HG03175 (cell line): ENCODE measurements at regions not wholly inside any gene's neighbourhood (a gene's known extent, or its start where the extent isn't known, plus 50 kb on each side); places are given as distances from the start of the nearest gene placed in this dataset.

Experiments used
- ATAC-seq: cut with Tn5 transposase; IDR thresholded peaks from one replicate; pipeline ENCODE4 v1.9.1; 2021; ENCODE audit warnings: mild to moderate bottlenecking, moderate library complexity; ENCODE audit not compliant: unreplicated experiment

DNA sequence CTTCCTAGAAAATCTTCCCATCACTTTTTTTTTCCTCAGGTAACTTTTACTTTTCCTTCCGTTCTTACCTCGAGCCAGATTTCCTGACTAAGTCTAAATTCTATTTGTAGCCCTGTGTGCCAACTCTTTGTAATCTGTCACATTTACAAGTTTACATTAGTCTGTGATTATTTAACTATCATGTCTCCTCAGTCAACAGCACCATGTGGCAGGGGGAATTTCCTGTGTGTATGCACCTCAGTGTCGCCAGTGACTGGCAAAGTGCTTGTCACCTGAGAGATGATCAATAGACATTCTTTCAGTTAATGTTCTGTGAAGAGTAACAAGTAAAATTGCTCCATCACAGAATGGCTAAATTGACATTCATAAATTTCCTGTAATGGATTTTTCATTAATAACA lies 468.5 kb downstream of the PDGFC start:
- no peak for ATAC-seq

- ATAC-seq = no peak
Measured at GRCh38 chr4:156501962-156502361, 469.6 kb downstream of the PDGFC start.

GRCh38 chr4:156499684-156500083 lies 471.9 kb downstream of the PDGFC start:
- no peak for ATAC-seq

DNA sequence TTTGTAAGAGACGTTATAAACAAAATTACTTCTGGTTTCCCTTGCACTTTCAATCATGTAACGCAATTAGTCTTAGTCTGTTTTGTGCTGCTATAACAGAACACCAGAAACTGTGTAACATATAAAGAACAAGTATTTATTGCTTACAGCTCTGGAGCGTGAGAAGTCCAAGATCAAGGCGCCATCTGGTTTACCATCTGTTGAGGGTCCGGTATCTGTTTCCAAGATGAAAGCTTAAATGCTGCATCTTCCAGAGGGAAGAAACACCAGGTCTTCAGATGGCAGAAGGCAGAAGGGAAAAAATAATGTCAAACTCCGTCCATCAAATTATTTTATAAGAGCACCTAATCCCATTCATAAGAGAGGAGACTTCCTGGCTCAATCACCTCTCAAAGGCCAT lies 474.1 kb downstream of the PDGFC start:
- no peak for ATAC-seq

DNA sequence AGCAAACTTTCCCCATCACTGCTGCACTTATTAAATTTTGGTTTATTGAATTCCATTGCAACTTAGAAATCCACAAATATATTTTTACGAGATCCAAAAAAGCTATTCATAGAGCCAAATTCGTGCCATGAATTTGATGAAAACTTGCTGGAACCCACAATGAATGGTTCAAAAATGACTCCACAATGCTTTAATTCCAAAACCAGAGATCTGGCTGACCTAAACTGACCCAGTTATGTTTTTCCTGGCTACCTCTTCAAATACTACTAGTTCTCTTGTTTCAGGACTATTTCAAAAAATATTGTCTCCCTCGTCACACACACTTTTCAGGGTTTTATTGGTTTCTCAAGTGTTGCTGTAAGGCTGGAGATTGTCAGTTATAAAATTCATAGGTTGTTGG lies 474.8 kb downstream of the PDGFC start:
- no peak for ATAC-seq

DNA sequence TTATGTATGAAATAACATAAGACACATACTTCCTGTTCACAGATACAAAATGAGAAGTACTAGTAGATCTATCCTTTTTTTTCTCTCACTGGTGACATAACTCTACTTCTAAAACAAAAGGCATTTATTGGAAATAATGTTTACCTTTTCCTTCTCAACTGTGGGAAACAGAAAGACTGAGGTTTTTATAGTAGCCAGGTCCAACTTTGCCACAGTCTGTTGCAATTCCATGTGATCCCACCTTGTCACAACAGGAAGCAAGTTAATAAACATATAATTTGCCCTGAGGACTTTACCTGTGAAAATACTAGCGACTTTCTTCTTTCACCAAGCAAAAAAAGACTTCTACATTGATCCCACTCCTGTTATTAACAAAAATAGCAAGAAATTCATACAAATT lies 475.8 kb downstream of the PDGFC start:
- ATAC-seq = no peak

GRCh38 chr4:156495091-156495490 lies 476.5 kb downstream of the PDGFC start:
- no peak for ATAC-seq

GRCh38 chr4:156493858-156494257 lies 477.7 kb downstream of the PDGFC start:
- ATAC-seq = no peak

GRCh38 chr4:156487107-156487506 lies 484.5 kb downstream of the PDGFC start:
- ATAC-seq = no peak

DNA sequence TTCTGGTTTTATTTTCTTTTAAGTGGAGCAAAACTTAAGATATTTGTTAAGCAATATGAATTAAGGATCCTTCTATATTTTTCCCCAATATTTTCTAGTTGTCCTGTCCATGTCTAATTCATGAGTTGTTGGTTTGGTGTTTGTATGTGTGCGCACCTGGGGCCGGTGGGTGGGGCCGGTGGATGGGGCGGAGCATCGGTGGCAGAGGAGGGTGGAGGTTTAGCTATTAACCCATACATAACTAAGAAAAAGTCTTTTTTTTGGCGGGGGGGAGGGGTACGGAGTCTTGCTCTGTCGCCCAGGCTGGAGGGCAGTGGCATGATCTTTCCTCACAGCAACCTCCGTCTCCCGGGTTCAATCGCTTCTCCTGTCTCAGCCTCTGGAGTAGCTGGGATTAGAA lies 489.8 kb downstream of the PDGFC start:
- ATAC-seq = no peak

GRCh38 chr4:156477636-156478035 lies 494.0 kb downstream of the PDGFC start:
- ATAC-seq = no peak

DNA sequence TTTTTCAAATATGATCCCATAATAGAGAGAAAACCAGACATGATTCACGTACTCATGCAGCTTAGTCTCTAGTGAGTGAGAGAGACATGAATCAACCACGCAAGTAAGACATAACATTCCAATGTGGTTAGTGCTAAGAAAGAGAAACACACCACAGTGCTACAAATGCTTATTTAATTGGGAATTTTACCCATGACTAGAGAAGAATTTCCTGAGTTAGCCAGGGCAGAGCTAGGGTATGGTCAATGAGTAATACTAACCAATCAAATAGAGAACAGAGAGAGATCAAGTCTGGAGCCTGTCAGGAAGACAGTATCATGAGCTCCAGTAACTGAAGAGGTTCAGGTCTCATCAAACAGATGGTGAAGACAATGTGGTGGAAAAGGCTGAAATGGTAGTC lies 495.2 kb downstream of the PDGFC start:
- ATAC-seq = no peak

- no peak for ATAC-seq
Measured at GRCh38 chr4:156475322-156475721, 496.3 kb downstream of the PDGFC start.

DNA sequence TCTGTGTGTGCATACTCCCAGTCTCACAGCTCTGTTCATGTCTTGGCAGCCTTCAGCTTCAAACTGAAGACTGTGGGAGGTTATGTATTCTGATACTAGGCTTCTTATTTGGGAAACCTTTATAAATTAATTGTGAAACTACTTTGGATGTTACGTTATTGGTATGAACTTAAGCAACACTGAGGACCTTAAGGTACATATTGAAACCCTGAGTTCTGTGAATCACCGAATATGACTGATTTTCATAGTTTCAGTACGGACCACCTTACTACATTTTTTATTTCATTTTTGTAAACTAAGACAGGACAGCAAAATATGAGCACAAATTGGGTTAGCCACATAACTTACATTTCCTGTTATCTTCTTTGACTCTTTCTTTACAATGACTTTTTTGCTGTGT lies 498.4 kb downstream of the PDGFC start:
- no peak for ATAC-seq

DNA sequence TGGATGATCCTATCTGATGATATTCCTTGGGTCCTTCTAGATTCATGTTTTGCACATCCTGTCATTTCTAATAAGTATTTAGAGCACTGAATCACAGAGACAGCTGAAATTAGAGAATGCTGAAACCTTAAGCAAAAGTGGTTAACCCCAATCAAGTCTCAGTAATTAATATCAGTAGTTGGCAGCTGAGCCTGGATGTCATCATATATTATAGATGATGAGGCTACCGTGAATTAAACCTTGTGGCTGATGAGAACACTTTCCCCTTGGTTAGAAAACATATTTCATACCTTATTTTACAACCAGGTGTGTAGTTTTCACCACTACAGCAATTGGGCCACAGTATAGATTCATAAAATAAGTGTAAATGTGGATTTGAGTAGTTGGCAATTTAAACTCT lies 499.0 kb downstream of the PDGFC start:
- ATAC-seq = no peak

- no peak for ATAC-seq
Measured at GRCh38 chr4:156459584-156459983, 505.9 kb upstream of the CTSO start.

DNA sequence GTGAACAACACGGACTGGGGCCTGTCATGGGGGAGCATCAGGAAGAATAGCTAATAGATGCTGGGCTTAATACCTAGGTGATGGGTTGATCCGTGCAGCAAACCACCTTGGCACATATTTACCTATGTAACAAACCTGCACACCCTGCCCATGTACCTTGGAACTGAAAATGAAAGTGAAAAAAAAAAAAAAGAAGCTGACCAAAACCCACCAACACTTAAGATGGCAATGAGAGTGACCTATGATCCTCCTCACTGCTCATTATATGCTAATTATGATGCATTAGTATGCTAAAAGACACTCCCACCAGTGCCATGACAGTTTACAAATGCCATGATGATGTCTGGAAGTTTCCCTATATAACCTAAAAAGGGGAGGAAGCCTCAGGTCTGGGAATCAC lies 503.2 kb upstream of the CTSO start:
- ATAC-seq = no peak

- ATAC-seq = no peak
Measured at GRCh38 chr4:156443488-156443887, 489.8 kb upstream of the CTSO start.

DNA sequence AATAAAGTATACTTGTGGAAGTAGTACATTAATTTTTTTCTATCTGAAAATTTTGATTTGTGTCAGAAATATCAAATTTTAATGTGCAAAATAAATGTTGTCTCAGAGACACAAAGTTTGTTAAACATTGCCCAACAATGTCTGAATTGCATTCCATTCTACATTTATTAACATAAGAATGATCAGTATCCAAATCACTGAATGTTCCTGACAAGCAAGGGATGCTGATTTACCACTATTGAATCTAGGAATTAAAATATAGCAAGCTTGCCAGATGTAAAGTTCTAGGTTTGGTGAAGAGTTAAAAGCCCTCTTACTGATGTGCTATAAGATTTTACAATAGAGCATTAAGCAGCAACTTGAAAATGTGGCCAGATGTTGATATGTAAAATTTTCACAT lies 489.2 kb upstream of the CTSO start:
- no peak for ATAC-seq

DNA sequence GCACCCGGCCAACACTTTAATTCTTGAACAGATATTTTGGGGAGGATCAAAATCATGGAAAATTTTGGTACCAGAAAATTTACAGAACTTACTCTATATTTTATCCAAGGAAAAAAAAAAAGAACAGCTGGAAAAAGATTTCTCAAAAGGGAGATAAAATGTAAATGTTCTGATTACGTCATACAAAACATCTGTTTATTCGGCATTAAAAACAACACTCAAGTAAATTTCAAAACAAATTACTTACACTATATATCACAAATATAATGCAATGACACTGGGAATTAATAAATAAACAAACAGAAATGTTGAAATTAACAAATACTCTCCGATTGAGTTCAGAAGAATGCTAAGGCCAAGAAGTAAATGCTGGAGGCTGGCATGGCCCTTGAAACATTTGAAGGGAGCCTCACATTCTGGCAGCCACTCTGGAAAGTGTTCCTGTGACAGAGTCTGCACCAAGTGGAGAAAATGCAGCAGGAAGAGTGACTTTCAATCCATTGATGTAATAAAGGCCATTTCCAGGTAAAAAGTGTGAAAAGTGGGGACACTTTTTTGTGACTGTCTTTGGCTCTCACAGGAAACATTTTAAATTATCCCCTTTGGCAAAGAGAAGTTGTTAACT lies 486.0 kb upstream of the CTSO start:
- ATAC-seq = no peak

DNA sequence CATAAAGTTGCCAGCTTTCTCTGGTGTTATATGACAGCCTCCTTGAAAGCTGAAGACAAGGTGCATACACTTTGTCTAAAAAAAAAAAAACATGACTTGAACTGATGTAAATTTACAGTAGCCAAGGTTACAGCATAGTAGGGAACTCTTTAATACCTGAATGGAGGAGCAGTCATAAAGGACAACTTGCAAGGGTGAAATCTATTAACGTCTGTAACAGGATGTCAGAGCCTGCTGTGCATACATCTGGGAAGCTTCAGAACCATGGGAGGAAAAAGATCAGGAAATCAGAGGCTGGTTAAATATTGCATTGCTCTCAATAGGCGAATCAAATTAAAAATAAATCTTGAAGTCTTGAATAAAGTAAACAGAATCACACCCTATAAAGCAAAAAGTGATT lies 484.0 kb upstream of the CTSO start:
- no peak for ATAC-seq

DNA sequence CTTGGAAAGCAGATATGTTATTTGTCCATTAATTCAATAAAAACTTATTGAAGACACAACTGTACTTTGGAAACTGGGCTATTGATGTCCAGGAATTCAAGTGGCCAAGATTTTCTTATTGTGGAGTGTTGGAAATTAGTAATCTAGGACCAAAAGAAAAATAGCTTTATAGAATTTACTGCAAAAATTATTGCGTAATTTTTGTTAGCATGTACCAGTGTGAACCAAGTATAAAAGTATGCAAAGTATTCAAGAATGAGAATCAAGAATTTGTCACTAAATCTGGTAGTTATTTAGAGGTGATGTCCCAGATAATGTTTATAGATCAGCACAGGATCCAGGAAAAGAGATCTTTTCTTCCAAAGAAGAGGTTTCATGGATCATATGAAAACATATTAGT lies 468.9 kb upstream of the CTSO start:
- no peak for ATAC-seq

- no peak for ATAC-seq
Measured at GRCh38 chr4:156420623-156421022, 467.0 kb upstream of the CTSO start.
